ENCODE measurements at regions not wholly inside any gene's neighbourhood (a gene's known extent, or its start where the extent isn't known, plus 50 kb on each side); places are given as distances from the start of the nearest gene placed in this dataset.

- Histone ChIP-seq H3K36me3 (ENCODE audit: control insufficient read depth in 1 of 2, insufficient read depth in 2 of 2, low read length in 2 of 2) (no peaks in the 10 kb centered on the region), H2AFZ (ENCODE audit: low read depth, low read length, poor library complexity, severe bottlenecking) (no peak overlapping the region), H3K4me3 (replicated peaks in 1 of 2; ENCODE audit: low read depth in 1 of 2, low read length in 2 of 2) (no peak overlapping the region), H3K9ac (ENCODE audit: low read length) (no peak overlapping the region), H3K9me3 (ENCODE audit: control insufficient read depth in 1 of 2, insufficient read depth in 1 of 2, low read depth in 1 of 2, low read length in 2 of 2) (no peaks in the 10 kb centered on the region), H3K79me2 (ENCODE audit: insufficient read depth, low read length) (no peaks in the 10 kb centered on the region), H4K20me1 (ENCODE audit: insufficient read depth) (no peaks in the 10 kb centered on the region), H3K4me1 (ENCODE audit: control insufficient read depth in 1 of 2, insufficient read depth in 2 of 2, low read length in 2 of 2) (no peaks in the 10 kb centered on the region), H3K9me2 (ENCODE audit: insufficient read depth) (no peaks in the 10 kb centered on the region), H3K4me2 (ENCODE audit: low read length) (no peak overlapping the region), H3K27ac (ENCODE audit: low read depth, low read length) (no peak overlapping the region), H3K27me3 (ENCODE audit: insufficient read depth, low read length) (no peaks in the 10 kb centered on the region; the same call in 1 of the 2 replicates)
- BruUV-seq (replicated peaks), result no TSS peak
- TF ChIP-seq, protein P1, sequence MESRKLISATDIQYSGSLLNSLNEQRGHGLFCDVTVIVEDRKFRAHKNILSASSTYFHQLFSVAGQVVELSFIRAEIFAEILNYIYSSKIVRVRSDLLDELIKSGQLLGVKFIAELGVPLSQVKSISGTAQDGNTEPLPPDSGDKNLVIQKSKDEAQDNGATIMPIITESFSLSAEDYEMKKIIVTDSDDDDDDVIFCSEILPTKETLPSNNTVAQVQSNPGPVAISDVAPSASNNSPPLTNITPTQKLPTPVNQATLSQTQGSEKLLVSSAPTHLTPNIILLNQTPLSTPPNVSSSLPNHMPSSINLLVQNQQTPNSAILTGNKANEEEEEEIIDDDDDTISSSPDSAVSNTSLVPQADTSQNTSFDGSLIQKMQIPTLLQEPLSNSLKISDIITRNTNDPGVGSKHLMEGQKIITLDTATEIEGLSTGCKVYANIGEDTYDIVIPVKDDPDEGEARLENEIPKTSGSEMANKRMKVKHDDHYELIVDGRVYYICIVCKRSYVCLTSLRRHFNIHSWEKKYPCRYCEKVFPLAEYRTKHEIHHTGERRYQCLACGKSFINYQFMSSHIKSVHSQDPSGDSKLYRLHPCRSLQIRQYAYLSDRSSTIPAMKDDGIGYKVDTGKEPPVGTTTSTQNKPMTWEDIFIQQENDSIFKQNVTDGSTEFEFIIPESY (IDR thresholded peaks at IDR 0.05; ENCODE audit: extremely low read depth, insufficient replicate concordance, low read length), result no peak
- TF ChIP-seq POLR2A (IDR thresholded peaks at IDR 0.05; ENCODE audit: borderline replicate concordance, extremely low read depth, insufficient read depth, insufficient read length) (no peak), FOSL1 (IDR thresholded peaks at IDR 0.05; ENCODE audit: low read depth) (no peak), EZH2phosphoT487 (IDR thresholded peaks at IDR 0.05; ENCODE audit: borderline replicate concordance) (no peak), REST (IDR thresholded peaks at IDR 0.05; ENCODE audit: low read depth) (no peak), TCF7L2 (IDR thresholded peaks at IDR 0.05; ENCODE audit: borderline replicate concordance, extremely low read depth, insufficient read depth, insufficient read length) (no peak), SIN3A (IDR thresholded peaks at IDR 0.05; ENCODE audit: low read depth) (no peak), YY1 (IDR thresholded peaks at IDR 0.05; ENCODE audit: extremely low read depth, insufficient replicate concordance, low read depth, low read length) (no peak), EGR1 (IDR thresholded peaks at IDR 0.05; ENCODE audit: low read depth) (no peak), POLR2AphosphoS5 (IDR thresholded peaks at IDR 0.05; ENCODE audit: low read depth, low read length) (no peak), CTCF (IDR thresholded peaks at IDR 0.05 in 2 of 3, conservative IDR thresholded peaks at IDR 0.05 in 1 of 3; ENCODE audit: borderline replicate concordance in 1 of 3, insufficient read depth in 1 of 3, low read depth in 2 of 3, low read length in 2 of 3) (no peak)
- TF ChIP-seq, protein P2, sequence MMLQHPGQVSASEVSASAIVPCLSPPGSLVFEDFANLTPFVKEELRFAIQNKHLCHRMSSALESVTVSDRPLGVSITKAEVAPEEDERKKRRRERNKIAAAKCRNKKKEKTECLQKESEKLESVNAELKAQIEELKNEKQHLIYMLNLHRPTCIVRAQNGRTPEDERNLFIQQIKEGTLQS (IDR thresholded peaks at IDR 0.05), result no peak
- ATAC-seq, result no peak
- CTCF ChIA-PET, result no interaction called here
- no peak for DNase-seq (ENCODE audit: low read depth, low spot score)
- intact Hi-C loops (cut with micrococcal nuclease), result no loop called here
- RAD21 ChIA-PET (ENCODE audit: low non-redundant PET in 1 of 2, low total read pairs in 2 of 2, uncharacterized antibody in 2 of 2, unreplicated experiment in 2 of 2), result no interaction called here
- POLR2A ChIA-PET, result no interaction called here
These were observed 61.6 kb upstream of the KCNMA1 start for GRCh38 chr10:77699080-77699645.
